ENCODE measurements at regions not wholly inside any gene's neighbourhood (a gene's known extent, or its start where the extent isn't known, plus 50 kb on each side); places are given as distances from the start of the nearest gene placed in this dataset.

DNA sequence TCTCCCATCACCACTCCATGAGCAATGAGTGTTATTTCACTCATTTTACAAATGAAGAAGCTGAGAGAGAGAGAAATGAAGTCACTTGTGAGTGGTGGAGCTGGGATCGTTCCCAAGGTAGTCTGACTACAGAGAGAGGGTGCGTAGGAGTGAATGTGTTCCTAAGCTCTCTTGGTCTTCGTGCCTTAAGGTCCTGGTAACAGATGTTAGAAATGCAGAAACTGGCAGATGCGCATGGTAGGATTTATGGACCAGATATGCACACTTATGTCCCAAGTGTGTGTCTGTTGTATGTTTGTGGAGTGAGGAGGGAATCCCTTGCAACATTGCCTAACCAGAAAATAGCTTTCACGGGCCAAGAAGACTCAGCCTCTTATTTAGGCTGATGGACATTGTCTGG, 93.2 kb upstream of the ZNF469 start:
- Histone ChIP-seq H3K79me2 (ENCODE audit: insufficient read depth, low read length) (no peaks in the 10 kb centered on the region), H3K4ac (ENCODE audit: low read depth, low read length) (no peak overlapping the region), H2BK5ac (ENCODE audit: insufficient read length, low read length) (no peak overlapping the region), H3K23ac (ENCODE audit: insufficient read length, low read depth, low read length) (no peak overlapping the region), H2AFZ (ENCODE audit: low read length) (no peak overlapping the region), H3K9ac (ENCODE audit: extremely low read depth, insufficient read length, low read length) (no peak overlapping the region), H2BK12ac (ENCODE audit: insufficient read length, low read depth, low read length) (no peak overlapping the region), H4K20me1 (ENCODE audit: control insufficient read depth, insufficient read depth, insufficient read length) (no peaks in the 10 kb centered on the region), H3K23me2 (ENCODE audit: insufficient read length, low read depth, low read length, poor library complexity, severe bottlenecking) (peaks cover 3% of the 10 kb centered on the region), H2BK15ac (ENCODE audit: low read depth, low read length) (no peak overlapping the region), H3K27ac (ENCODE audit: insufficient read length, low read depth, low read length) (no peak overlapping the region), H3K14ac (ENCODE audit: insufficient read depth, low read length) (no peak overlapping the region), H4K91ac (ENCODE audit: insufficient read length, low read depth, low read length) (no peak overlapping the region), H3K4me1 (ENCODE audit: insufficient read depth, low read length) (no peaks in the 10 kb centered on the region), H2BK20ac (ENCODE audit: low read depth, low read length, poor library complexity, severe bottlenecking) (no peak overlapping the region), H2BK120ac (ENCODE audit: low read depth, low read length, poor library complexity, severe bottlenecking) (no peak overlapping the region), H3K79me1 (ENCODE audit: insufficient read depth, low read depth, low read length, poor library complexity, severe bottlenecking) (no peaks in the 10 kb centered on the region), H4K5ac (ENCODE audit: insufficient read length, low read depth, low read length) (no peak overlapping the region), H3T11ph (ENCODE audit: low read length) (no peak overlapping the region), H3K27me3 (ENCODE audit: insufficient read depth, low read length) (no peaks in the 10 kb centered on the region), H3K56ac (ENCODE audit: insufficient read length, low read depth, low read length) (no peak overlapping the region), H3K9me3 (ENCODE audit: control insufficient read depth, low read depth, low read length) (peaks cover 34% of the 10 kb centered on the region), H2AK5ac (ENCODE audit: insufficient read length, low read length) (no peak overlapping the region), H4K8ac (replicated peaks; ENCODE audit: insufficient read length, low read depth, low read length) (no peak overlapping the region), H3K4me2 (ENCODE audit: insufficient read depth, insufficient read length, low read length) (no peak overlapping the region), H3K18ac (ENCODE audit: insufficient read length, low read depth, low read length) (no peak overlapping the region)
- H3K9me3 Mint-ChIP-seq = peaks cover 15 to 30% of the 10 kb centered on the region in 2 experiments
- TF ChIP-seq, protein P1, sequence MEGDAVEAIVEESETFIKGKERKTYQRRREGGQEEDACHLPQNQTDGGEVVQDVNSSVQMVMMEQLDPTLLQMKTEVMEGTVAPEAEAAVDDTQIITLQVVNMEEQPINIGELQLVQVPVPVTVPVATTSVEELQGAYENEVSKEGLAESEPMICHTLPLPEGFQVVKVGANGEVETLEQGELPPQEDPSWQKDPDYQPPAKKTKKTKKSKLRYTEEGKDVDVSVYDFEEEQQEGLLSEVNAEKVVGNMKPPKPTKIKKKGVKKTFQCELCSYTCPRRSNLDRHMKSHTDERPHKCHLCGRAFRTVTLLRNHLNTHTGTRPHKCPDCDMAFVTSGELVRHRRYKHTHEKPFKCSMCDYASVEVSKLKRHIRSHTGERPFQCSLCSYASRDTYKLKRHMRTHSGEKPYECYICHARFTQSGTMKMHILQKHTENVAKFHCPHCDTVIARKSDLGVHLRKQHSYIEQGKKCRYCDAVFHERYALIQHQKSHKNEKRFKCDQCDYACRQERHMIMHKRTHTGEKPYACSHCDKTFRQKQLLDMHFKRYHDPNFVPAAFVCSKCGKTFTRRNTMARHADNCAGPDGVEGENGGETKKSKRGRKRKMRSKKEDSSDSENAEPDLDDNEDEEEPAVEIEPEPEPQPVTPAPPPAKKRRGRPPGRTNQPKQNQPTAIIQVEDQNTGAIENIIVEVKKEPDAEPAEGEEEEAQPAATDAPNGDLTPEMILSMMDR (conservative IDR thresholded peaks at IDR 0.05) = no peak
- no CpG with 5 or more reads among the region's 5 CpGs for WGBS (ENCODE audit: extremely low coverage, insufficient read length, low lambda C conversion rate)
- peaks cover 0 to 15% (median 6%) of the 10 kb centered on the region in 3 experiments; a peak in 4 of 7 replicates for H3K36me3 Mint-ChIP-seq (ENCODE audit: insufficient read depth in 1 of 3, low read depth in 3 of 3)
- H3K27me3 Mint-ChIP-seq (ENCODE audit: low read depth) = peaks cover 6% of the 10 kb centered on the region
- H3K27ac Mint-ChIP-seq = no peak overlapping the region
- no peak for DNase-seq
- H3K4me3 Mint-ChIP-seq = no peak overlapping the region
- H3K4me1 Mint-ChIP-seq = no peaks in the 10 kb centered on the region

All from H9 (cell line).